ENCODE measurements at regions not wholly inside any gene's neighbourhood (a gene's known extent, or its start where the extent isn't known, plus 50 kb on each side); places are given as distances from the start of the nearest gene placed in this dataset.

DNA sequence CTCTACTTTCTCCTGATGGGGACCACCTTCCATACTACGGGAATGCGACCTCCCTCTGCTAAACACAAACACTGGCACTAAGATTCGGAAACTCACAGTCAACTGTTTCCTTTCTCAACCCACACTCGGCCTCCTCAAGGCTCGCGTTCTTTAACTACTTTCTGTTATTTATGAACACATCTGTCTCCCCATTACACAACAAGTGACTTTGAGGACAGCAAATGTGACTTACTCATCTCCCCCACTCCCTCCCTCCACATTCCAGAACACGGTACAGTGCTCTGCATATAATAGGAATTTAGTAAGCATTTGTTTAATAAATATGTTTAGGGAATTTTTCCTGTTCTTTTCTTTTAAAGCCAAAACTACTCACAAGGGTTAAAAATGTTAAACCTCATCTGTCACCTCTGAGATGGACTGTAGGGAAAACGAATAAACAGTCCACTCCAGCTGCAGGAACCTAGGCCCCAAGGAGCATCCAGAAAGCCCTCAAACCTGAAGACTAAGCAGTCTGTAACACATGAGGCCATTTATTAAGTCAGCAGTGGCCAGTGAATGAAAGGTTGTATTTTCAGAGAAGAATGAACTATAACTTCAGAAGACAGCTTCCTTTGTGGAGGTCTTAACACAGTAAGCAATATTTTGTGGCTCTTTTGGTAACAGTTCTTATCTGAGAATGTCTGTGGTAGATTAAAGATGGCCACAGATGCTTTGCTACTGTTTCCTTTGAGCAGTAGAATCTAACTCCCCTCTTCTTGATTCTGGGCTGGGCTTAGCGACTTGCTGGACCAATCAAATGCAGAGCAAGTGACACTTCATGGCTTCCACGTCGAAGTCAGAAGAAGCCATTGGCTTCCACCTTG is 209.6 kb upstream of the DTNBP1 start:
- H3K27me3 Mint-ChIP-seq (ENCODE audit: low read depth), result no peaks in the 10 kb centered on the region
- H3K36me3 Mint-ChIP-seq, result no peaks in the 10 kb centered on the region
- no peak overlapping the region for H3K27ac Mint-ChIP-seq
- TF ChIP-seq, protein P1, sequence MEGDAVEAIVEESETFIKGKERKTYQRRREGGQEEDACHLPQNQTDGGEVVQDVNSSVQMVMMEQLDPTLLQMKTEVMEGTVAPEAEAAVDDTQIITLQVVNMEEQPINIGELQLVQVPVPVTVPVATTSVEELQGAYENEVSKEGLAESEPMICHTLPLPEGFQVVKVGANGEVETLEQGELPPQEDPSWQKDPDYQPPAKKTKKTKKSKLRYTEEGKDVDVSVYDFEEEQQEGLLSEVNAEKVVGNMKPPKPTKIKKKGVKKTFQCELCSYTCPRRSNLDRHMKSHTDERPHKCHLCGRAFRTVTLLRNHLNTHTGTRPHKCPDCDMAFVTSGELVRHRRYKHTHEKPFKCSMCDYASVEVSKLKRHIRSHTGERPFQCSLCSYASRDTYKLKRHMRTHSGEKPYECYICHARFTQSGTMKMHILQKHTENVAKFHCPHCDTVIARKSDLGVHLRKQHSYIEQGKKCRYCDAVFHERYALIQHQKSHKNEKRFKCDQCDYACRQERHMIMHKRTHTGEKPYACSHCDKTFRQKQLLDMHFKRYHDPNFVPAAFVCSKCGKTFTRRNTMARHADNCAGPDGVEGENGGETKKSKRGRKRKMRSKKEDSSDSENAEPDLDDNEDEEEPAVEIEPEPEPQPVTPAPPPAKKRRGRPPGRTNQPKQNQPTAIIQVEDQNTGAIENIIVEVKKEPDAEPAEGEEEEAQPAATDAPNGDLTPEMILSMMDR (IDR thresholded peaks at IDR 0.05; ENCODE audit: unreplicated experiment), result no peak
- H3K4me1 Mint-ChIP-seq, result peaks cover 12% of the 10 kb centered on the region
- no peak overlapping the region for H3K4me3 Mint-ChIP-seq
- H3K9me3 Mint-ChIP-seq, result no peaks in the 10 kb centered on the region
- DNase-seq (ENCODE audit: low spot score in 2 of 2, unreplicated experiment in 2 of 2), result no peak

- Mint-ChIP-seq H3K27ac (no peak overlapping the region), H3K4me1 (peaks cover 19% of the 10 kb centered on the region), H3K9me3 (no peaks in the 10 kb centered on the region), H3K27me3 (ENCODE audit: low read depth) (no peaks in the 10 kb centered on the region), H3K4me3 (no peak overlapping the region), H3K36me3 (no peaks in the 10 kb centered on the region)
- TF ChIP-seq, protein P1 (IDR thresholded peaks at IDR 0.05; ENCODE audit: unreplicated experiment), result no peak
- no peak for DNase-seq (ENCODE audit: low spot score in 2 of 2, unreplicated experiment in 2 of 2)
Measured at GRCh38 chr6:15871276-15871675, 208.4 kb upstream of the DTNBP1 start.

DNA sequence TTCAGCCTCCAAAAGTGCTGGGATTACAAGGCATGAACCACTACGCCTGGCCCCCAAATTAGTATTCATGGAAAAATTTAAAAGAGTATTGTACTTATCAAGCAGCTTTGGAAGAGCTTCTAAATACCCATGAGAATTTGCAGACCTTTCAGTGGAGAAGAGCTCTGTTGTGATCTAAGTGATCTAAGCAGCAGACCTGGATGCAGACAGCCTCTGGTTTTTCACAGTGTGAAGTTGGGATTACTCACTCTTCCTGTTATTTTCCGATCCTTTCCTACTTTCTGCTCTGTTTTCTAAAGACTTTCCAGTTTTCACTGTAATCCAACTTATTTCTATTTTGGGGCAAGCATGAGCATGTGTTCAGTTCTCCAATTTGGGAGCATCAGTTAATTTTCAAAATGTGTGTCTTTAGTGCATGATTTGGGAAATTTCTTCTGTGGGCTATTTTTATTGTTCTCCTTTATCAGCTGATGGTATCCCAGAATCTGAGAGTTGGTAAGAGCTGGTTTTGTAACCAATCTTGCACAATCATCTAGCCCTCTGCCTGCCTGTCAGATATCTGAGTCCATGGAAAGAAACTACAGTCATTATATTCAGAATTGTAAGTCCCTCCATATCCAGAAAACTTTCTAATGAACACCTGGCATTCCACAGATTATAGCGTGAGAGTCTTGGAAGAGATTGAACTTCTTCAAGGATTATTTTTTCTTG is 207.7 kb upstream of the DTNBP1 start:
- Mint-ChIP-seq H3K27me3 (ENCODE audit: low read depth) (no peaks in the 10 kb centered on the region), H3K36me3 (no peaks in the 10 kb centered on the region), H3K4me1 (peaks cover 23% of the 10 kb centered on the region), H3K4me3 (no peak overlapping the region), H3K27ac (no peak overlapping the region), H3K9me3 (no peaks in the 10 kb centered on the region)
- TF ChIP-seq, protein P1 (IDR thresholded peaks at IDR 0.05; ENCODE audit: unreplicated experiment), result no peak
- no peak for DNase-seq (ENCODE audit: low spot score in 2 of 2, unreplicated experiment in 2 of 2)

- Mint-ChIP-seq H3K4me3 (no peak overlapping the region), H3K9me3 (no peaks in the 10 kb centered on the region), H3K36me3 (no peaks in the 10 kb centered on the region), H3K27me3 (ENCODE audit: low read depth) (no peaks in the 10 kb centered on the region), H3K27ac (no peak overlapping the region), H3K4me1 (peaks cover 11% of the 10 kb centered on the region)
- TF ChIP-seq, protein P1 (IDR thresholded peaks at IDR 0.05; ENCODE audit: unreplicated experiment), result no peak
- no peak for DNase-seq (ENCODE audit: low spot score in 2 of 2, unreplicated experiment in 2 of 2)
Measured at GRCh38 chr6:15864708-15865062, 201.9 kb upstream of the DTNBP1 start.

DNA sequence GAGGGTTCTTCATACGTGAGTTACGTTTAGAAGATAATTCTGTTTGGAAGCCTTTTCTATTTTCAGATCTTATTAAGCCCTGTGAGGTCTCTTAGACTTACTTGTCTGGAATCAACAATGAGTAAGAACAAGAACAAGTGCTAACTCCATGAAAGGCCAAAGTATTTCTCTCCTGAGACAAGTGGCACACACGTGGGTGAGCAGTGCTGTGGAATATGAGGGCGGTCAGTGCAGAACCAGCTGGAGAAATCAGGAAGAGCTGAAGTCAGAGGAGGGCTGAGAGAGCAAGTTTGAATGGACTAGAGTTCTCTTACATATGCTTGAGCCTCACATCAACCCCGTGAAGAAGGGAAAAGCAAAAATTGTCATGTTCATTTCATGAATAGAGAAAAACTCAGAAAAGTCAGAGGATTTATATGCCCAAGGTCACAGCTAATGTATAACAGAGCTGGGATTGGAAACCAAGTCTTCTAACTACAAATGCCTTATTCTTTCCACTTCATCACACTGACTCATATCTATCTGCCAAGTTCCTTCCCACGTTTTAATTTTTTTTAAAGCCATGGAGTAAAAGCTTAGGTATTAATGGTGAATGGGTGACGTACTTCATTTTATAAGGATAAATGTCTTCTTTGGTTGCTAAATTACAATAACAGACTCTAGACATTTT is 201.3 kb upstream of the DTNBP1 start:
- Mint-ChIP-seq H3K36me3 (no peaks in the 10 kb centered on the region), H3K9me3 (no peaks in the 10 kb centered on the region), H3K4me1 (peaks cover 11% of the 10 kb centered on the region), H3K4me3 (no peak overlapping the region), H3K27ac (no peak overlapping the region), H3K27me3 (ENCODE audit: low read depth) (no peaks in the 10 kb centered on the region)
- TF ChIP-seq, protein P1 (IDR thresholded peaks at IDR 0.05; ENCODE audit: unreplicated experiment), result no peak
- DNase-seq (ENCODE audit: low spot score in 2 of 2, unreplicated experiment in 2 of 2), result no peak
